SK-N-SH (cell line): ENCODE measurements at regions not wholly inside any gene's neighbourhood (a gene's known extent, or its start where the extent isn't known, plus 50 kb on each side); places are given as distances from the start of the nearest gene placed in this dataset.

Source experiments
- CTCF ChIP-seq: fragments of 200-600 bp; sonication (generic); IDR thresholded peaks from 2 replicates; pipeline ENCODE4 v1.6.1; 2017; ENCODE audit warnings: antibody characterized with exemption, mild to moderate bottlenecking, moderate library complexity
- EP300 ChIP-seq, 2 experiments: IDR thresholded peaks; 2 replicates each; pipeline versions ENCODE4 v1.4.0 to v1.6.1; 2012; ENCODE audit warnings: borderline replicate concordance in 1 of 2, low read depth in 1 of 2, low read length in 1 of 2
- MEF2A ChIP-seq: IDR thresholded peaks from 2 replicates; pipeline ENCODE4 v1.4.0; 2012; ENCODE audit warnings: low read depth, borderline replicate concordance
- REST ChIP-seq: IDR thresholded peaks from 2 replicates; pipeline ENCODE4 v1.6.1; 2012; ENCODE audit warnings: mild to moderate bottlenecking, low read depth, low read length, moderate library complexity

GRCh38 chr12:14175206-14175605 lies 190.3 kb upstream of the ATF7IP start:
- TF ChIP-seq CTCF (no peak), MEF2A (no peak), REST (no peak), EP300 (IDR thresholded peaks at IDR 0.05; ENCODE audit: borderline replicate concordance in 1 of 2, low read depth in 1 of 2, low read length in 1 of 2) (no peak)
